ENCODE measurements at regions not wholly inside any gene's neighbourhood (a gene's known extent, or its start where the extent isn't known, plus 50 kb on each side); places are given as distances from the start of the nearest gene placed in this dataset.

- TF ChIP-seq CTCF (IDR thresholded peaks at IDR 0.05; ENCODE audit: insufficient read depth, low read length, poor library complexity, severe bottlenecking) (no peak), EZH2phosphoT487 (conservative IDR thresholded peaks at IDR 0.05; ENCODE audit: low read length) (no peak)
These were observed 204.2 kb upstream of the PIK3R1 start for GRCh38 chr5:68011259-68011760.
